H9 (cell line): ENCODE measurements at regions not wholly inside any gene's neighbourhood (a gene's known extent, or its start where the extent isn't known, plus 50 kb on each side); places are given as distances from the start of the nearest gene placed in this dataset.

Source experiments
- DNase-seq: peaks from one replicate; pipeline ENCODE4 v3.0.0-alpha.2; 2017
- H2AFZ ChIP-seq: one replicate; pipeline ENCODE4 v1.6.1; 2013; ENCODE audit warnings: mild to moderate bottlenecking, low read length, control low read depth, moderate library complexity
- H2AK5ac ChIP-seq: 2 replicates; pipeline ENCODE4 v1.6.1; 2013; ENCODE audit warnings: low read length, control low read depth, mixed read lengths; ENCODE audit not compliant: insufficient read length
- H2BK120ac ChIP-seq: one replicate; pipeline ENCODE4 v1.6.1; 2013; ENCODE audit warnings: low read depth, mild to moderate bottlenecking, low read length, control low read depth, inconsistent platforms; ENCODE audit not compliant: poor library complexity, severe bottlenecking
- H2BK12ac ChIP-seq: 2 replicates; pipeline ENCODE4 v1.6.1; 2013; ENCODE audit warnings: low read length, control low read depth, mixed read lengths, low read depth; ENCODE audit not compliant: insufficient read length
- H2BK15ac ChIP-seq: 2 replicates; pipeline ENCODE4 v1.6.1; 2013; ENCODE audit warnings: low read depth, low read length, control low read depth
- H2BK20ac ChIP-seq: one replicate; pipeline ENCODE4 v1.6.1; 2013; ENCODE audit warnings: low read depth, mild to moderate bottlenecking, low read length, control low read depth, inconsistent platforms; ENCODE audit not compliant: poor library complexity, severe bottlenecking
- H2BK5ac ChIP-seq: 2 replicates; pipeline ENCODE4 v1.6.1; 2013; ENCODE audit warnings: low read length, control low read depth, mixed read lengths; ENCODE audit not compliant: insufficient read length
- H3K14ac ChIP-seq: 2 replicates; pipeline ENCODE4 v1.6.1; 2013; ENCODE audit warnings: low read length, control low read depth; ENCODE audit not compliant: insufficient read depth
- H3K18ac ChIP-seq: 2 replicates; pipeline ENCODE4 v1.6.1; 2013; ENCODE audit warnings: low read depth, mild to moderate bottlenecking, mixed read lengths, low read length, control low read depth; ENCODE audit not compliant: insufficient read length
- H3K23ac ChIP-seq: 2 replicates; pipeline ENCODE4 v1.6.1; 2013; ENCODE audit warnings: low read length, control low read depth, mixed read lengths, low read depth; ENCODE audit not compliant: insufficient read length
- H3K23me2 ChIP-seq: 2 replicates; pipeline ENCODE4 v1.6.1; 2013; ENCODE audit warnings: low read depth, mild to moderate bottlenecking, mixed read lengths, low read length, control low read depth; ENCODE audit not compliant: insufficient read length, poor library complexity, severe bottlenecking
- H3K27ac ChIP-seq: 2 replicates; pipeline ENCODE4 v1.5.1; 2013; ENCODE audit warnings: low read length, control low read depth, mixed read lengths, low read depth; ENCODE audit not compliant: insufficient read length
- H3K27me3 ChIP-seq: 2 replicates; pipeline ENCODE4 v1.6.1; 2013; ENCODE audit warnings: low read length, control low read depth, inconsistent platforms; ENCODE audit not compliant: insufficient read depth
- H3K4ac ChIP-seq: 2 replicates; pipeline ENCODE4 v1.6.1; 2013; ENCODE audit warnings: low read depth, mild to moderate bottlenecking, control low read depth, inconsistent platforms, low read length, moderate library complexity
- H3K4me1 ChIP-seq: 2 replicates; pipeline ENCODE4 v1.6.1; 2013; ENCODE audit warnings: low read length, control low read depth, inconsistent platforms; ENCODE audit not compliant: insufficient read depth
- H3K4me2 ChIP-seq: 2 replicates; pipeline ENCODE4 v1.6.1; 2013; ENCODE audit warnings: low read length, control low read depth, mixed read lengths; ENCODE audit not compliant: insufficient read length, insufficient read depth
- H3K56ac ChIP-seq: 2 replicates; pipeline ENCODE4 v1.6.1; 2013; ENCODE audit warnings: low read depth, mild to moderate bottlenecking, mixed read lengths, low read length, control low read depth; ENCODE audit not compliant: insufficient read length
- H3K79me1 ChIP-seq: 2 replicates; pipeline ENCODE4 v1.6.1; 2013; ENCODE audit warnings: low read depth, mild to moderate bottlenecking, moderate library complexity, low read length, control low read depth, inconsistent platforms; ENCODE audit not compliant: insufficient read depth, poor library complexity, severe bottlenecking
- H3K79me2 ChIP-seq: 2 replicates; pipeline ENCODE4 v1.6.1; 2013; ENCODE audit warnings: low read length, control low read depth, inconsistent platforms; ENCODE audit not compliant: insufficient read depth
- H3K9ac ChIP-seq: 2 replicates; pipeline ENCODE4 v1.6.1; 2013; ENCODE audit warnings: low read length, control low read depth, mixed read lengths; ENCODE audit not compliant: insufficient read length; ENCODE audit errors: extremely low read depth
- H3K9me3 ChIP-seq: one replicate; pipeline ENCODE4 v1.6.1; 2013; ENCODE audit warnings: low read depth, low read length, inconsistent platforms; ENCODE audit not compliant: control insufficient read depth
- H3T11ph ChIP-seq: one replicate; pipeline ENCODE4 v1.6.1; 2013; ENCODE audit warnings: mild to moderate bottlenecking, low read length, control low read depth, inconsistent platforms
- H4K20me1 ChIP-seq: one replicate; pipeline ENCODE4 v1.6.1; 2013; ENCODE audit not compliant: control insufficient read depth, insufficient read length, insufficient read depth
- H4K5ac ChIP-seq: 2 replicates; pipeline ENCODE4 v1.6.1; 2013; ENCODE audit warnings: low read depth, mild to moderate bottlenecking, mixed read lengths, low read length, control low read depth; ENCODE audit not compliant: insufficient read length
- H4K8ac ChIP-seq: replicated peaks from 2 replicates; pipeline ENCODE4 v1.6.1; 2013; ENCODE audit warnings: low read length, control low read depth, mixed read lengths, low read depth; ENCODE audit not compliant: insufficient read length
- H4K91ac ChIP-seq: 2 replicates; pipeline ENCODE4 v1.6.1; 2013; ENCODE audit warnings: low read depth, mild to moderate bottlenecking, moderate library complexity, mixed read lengths, low read length, control low read depth; ENCODE audit not compliant: insufficient read length
- H3K27ac Mint-ChIP-seq, 3 experiments: 2 replicates in 2 of 3; 3 replicates in 1 of 3; pipeline ENCODE4 v1.8.0; 2020 to 2021; ENCODE audit warnings: mixed read lengths in 3 of 3, mild to moderate bottlenecking in 1 of 3, moderate library complexity in 1 of 3
- H3K27me3 Mint-ChIP-seq: 2 replicates; pipeline ENCODE4 v1.8.0; 2021; ENCODE audit warnings: low read depth, mild to moderate bottlenecking, moderate library complexity, mixed read lengths
- H3K36me3 Mint-ChIP-seq, 3 experiments: 2 replicates in 2 of 3; 3 replicates in 1 of 3; pipeline ENCODE4 v1.8.0; 2020 to 2021; ENCODE audit warnings: low read depth in 3 of 3, mixed read lengths in 3 of 3; ENCODE audit not compliant: insufficient read depth in 1 of 3
- H3K4me1 Mint-ChIP-seq, 2 experiments: 2 replicates each; pipeline ENCODE4 v1.8.0; 2020; ENCODE audit warnings: mixed read lengths in 2 of 2
- H3K4me3 Mint-ChIP-seq, 2 experiments: 2 replicates in 1 of 2; 3 replicates in 1 of 2; pipeline ENCODE4 v1.8.0; 2020 to 2021; ENCODE audit warnings: mild to moderate bottlenecking in 2 of 2, mixed read lengths in 2 of 2, moderate library complexity in 1 of 2
- H3K9me3 Mint-ChIP-seq, 2 experiments: 2 replicates in 1 of 2; 3 replicates in 1 of 2; pipeline ENCODE4 v1.8.0; 2020; ENCODE audit warnings: mild to moderate bottlenecking in 2 of 2, mixed read lengths in 2 of 2, moderate library complexity in 1 of 2
- CTCF ChIP-seq: fragments of 200-600 bp; sonication (generic); conservative IDR thresholded peaks from 3 replicates; pipeline ENCODE4 v1.8.0; 2021; ENCODE audit warnings: antibody characterized with exemption, mild to moderate bottlenecking
- WGBS: extraction: QIAGEN DNeasy Blood & Tissue Kit; methylation state at CpG from one replicate; pipeline ENCODE4 v1.1.7; 2013; ENCODE audit warnings: missing lambda C conversion rate, low lambda C conversion rate, mixed read lengths; ENCODE audit not compliant: insufficient read length; ENCODE audit errors: extremely low coverage; 5-methylcytosine and 5-hydroxymethylcytosine counted together

GRCh38 chrX:65451663-65452062 is 82.9 kb downstream of the LAS1L start:
- H3K4me2 ChIP-seq: no peak overlapping the region
- no peak overlapping the region for H3T11ph ChIP-seq
- H3K23ac ChIP-seq: no peak overlapping the region
- no peak overlapping the region for H2BK12ac ChIP-seq
- no peaks in the 10 kb centered on the region for H3K79me2 ChIP-seq
- H3K4ac ChIP-seq: no peak overlapping the region
- Mint-ChIP-seq H3K27me3 (peaks cover 3% of the 10 kb centered on the region), H3K4me1 (no peaks in the 10 kb centered on the region), H3K36me3 (peaks cover 17 to 38% (median 24%) of the 10 kb centered on the region in 3 experiments), H3K4me3 (no peak overlapping the region), H3K27ac (no peak overlapping the region), H3K9me3 (peaks cover 75 to 86% of the 10 kb centered on the region in 2 experiments)
- H2BK15ac ChIP-seq: no peak overlapping the region
- no peak overlapping the region for H2AK5ac ChIP-seq
- TF ChIP-seq CTCF: peak; percentile 67
- H3K56ac ChIP-seq: no peak overlapping the region
- H3K27me3 ChIP-seq: no peaks in the 10 kb centered on the region
- no peak overlapping the region for H3K27ac ChIP-seq
- H2BK5ac ChIP-seq: no peak overlapping the region
- no peak overlapping the region for H3K14ac ChIP-seq
- no peaks in the 10 kb centered on the region for H4K20me1 ChIP-seq
- no peak overlapping the region for H4K5ac ChIP-seq
- WGBS: no CpG with 5 or more reads among the region's 2 CpGs
- H4K91ac ChIP-seq: no peak overlapping the region
- no peaks in the 10 kb centered on the region for H3K4me1 ChIP-seq
- H3K23me2 ChIP-seq: no peaks in the 10 kb centered on the region
- no peak overlapping the region for H2BK20ac ChIP-seq
- no peak overlapping the region for H4K8ac ChIP-seq
- H3K9ac ChIP-seq: no peak overlapping the region
- H3K79me1 ChIP-seq: no peaks in the 10 kb centered on the region
- no peak overlapping the region for H3K18ac ChIP-seq
- H3K9me3 ChIP-seq: peaks cover 13% of the 10 kb centered on the region
- no peak overlapping the region for H2BK120ac ChIP-seq
- no peak overlapping the region for H2AFZ ChIP-seq
- no peak for DNase-seq
